ENCODE measurements at regions not wholly inside any gene's neighbourhood (a gene's known extent, or its start where the extent isn't known, plus 50 kb on each side); places are given as distances from the start of the nearest gene placed in this dataset.

DNA sequence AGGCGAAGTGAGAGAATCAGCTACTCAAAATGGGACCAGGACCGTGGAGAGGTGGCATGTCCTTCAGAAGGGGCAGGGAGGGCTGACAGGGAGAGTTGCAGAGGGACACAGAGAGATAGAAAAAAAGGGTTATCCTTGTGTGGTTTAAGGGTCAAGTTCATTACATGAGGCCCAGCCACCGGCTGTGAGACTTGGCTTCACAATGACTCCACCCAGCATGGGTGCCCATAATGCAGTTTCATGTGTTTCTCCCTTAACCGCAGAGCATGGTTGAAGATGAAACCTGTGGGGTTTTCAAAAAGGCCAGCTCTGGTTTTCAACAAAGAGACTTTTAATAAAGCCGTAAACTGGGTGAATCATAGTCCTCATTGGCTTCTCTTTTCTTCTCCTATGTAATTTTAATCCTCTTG is 164.6 kb downstream of the KLF5 start:
- TF ChIP-seq SNAI2 (CRISPR knock-in tag; IDR thresholded peaks at IDR 0.05) (no peak), POU6F1 (CRISPR knock-in tag; IDR thresholded peaks at IDR 0.05; ENCODE audit: borderline replicate concordance, low read depth) (no peak), GLIS3 (CRISPR knock-in tag; IDR thresholded peaks at IDR 0.05) (no peak), ZNF8 (CRISPR knock-in tag; IDR thresholded peaks at IDR 0.05) (no peak)
- no peak for ATAC-seq

DNA sequence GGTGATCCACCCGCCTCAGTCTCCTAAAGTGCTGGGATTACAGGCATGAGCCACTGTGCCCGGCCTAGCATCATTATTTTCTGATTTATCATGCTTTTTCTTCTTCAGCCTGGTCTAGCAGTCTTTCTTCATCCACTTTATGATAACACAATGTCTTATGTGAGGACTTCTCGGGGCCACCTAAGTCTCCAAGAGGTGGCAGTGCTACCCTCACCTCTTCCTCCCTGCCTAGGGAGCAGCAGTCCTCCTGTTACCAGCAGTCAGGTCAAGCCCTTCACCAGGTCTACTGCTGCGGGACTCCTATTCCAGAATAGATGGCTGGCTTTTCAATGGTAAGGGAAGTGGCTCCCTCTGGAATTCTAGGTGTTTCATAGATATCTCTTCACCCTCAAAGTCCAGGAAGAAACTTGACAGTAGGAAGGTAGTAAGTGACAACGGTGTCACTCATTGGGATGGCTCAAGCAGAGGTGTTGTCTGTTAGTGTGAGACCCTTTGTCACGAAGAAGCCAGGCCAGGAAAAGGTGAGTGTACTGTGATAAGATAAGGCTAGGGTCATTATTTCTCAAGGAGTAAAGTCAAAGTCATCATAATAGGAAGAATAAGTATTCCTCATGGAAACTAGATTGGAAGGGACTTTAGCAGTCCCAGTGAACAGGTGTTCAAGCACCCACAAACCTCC is 164.0 kb downstream of the KLF5 start:
- ATAC-seq: no peak
- TF ChIP-seq OSR1 (CRISPR knock-in tag; IDR thresholded peaks at IDR 0.05) (no peak), ZNF565 (CRISPR knock-in tag; conservative IDR thresholded peaks at IDR 0.05; ENCODE audit: low read depth) (no peak), RARB (CRISPR knock-in tag; IDR thresholded peaks at IDR 0.05) (no peak), CREB5 (CRISPR knock-in tag; IDR thresholded peaks at IDR 0.05; ENCODE audit: low read depth) (no peak), ZNF70 (CRISPR knock-in tag; IDR thresholded peaks at IDR 0.05) (no peak), GLIS3 (CRISPR knock-in tag; IDR thresholded peaks at IDR 0.05) (no peak), BACH2 (CRISPR knock-in tag; IDR thresholded peaks at IDR 0.05; ENCODE audit: borderline replicate concordance) (no peak), ZC3H10 (CRISPR knock-in tag; IDR thresholded peaks at IDR 0.05) (no peak), POU6F1 (CRISPR knock-in tag; IDR thresholded peaks at IDR 0.05; ENCODE audit: borderline replicate concordance, low read depth) (no peak), CSDC2 (CRISPR knock-in tag; IDR thresholded peaks at IDR 0.05) (no peak), TCF4 (CRISPR knock-in tag; IDR thresholded peaks at IDR 0.05; ENCODE audit: borderline replicate concordance) (no peak), CSRNP3 (CRISPR knock-in tag; IDR thresholded peaks at IDR 0.05) (no peak), ZNF8 (CRISPR knock-in tag; IDR thresholded peaks at IDR 0.05) (no peak), ZFP30 (CRISPR knock-in tag; IDR thresholded peaks at IDR 0.05) (no peak), TSHZ2 (CRISPR knock-in tag; IDR thresholded peaks at IDR 0.05) (no peak), TOX (CRISPR knock-in tag; IDR thresholded peaks at IDR 0.05; ENCODE audit: borderline replicate concordance) (no peak)
- TF ChIP-seq, protein P1, sequence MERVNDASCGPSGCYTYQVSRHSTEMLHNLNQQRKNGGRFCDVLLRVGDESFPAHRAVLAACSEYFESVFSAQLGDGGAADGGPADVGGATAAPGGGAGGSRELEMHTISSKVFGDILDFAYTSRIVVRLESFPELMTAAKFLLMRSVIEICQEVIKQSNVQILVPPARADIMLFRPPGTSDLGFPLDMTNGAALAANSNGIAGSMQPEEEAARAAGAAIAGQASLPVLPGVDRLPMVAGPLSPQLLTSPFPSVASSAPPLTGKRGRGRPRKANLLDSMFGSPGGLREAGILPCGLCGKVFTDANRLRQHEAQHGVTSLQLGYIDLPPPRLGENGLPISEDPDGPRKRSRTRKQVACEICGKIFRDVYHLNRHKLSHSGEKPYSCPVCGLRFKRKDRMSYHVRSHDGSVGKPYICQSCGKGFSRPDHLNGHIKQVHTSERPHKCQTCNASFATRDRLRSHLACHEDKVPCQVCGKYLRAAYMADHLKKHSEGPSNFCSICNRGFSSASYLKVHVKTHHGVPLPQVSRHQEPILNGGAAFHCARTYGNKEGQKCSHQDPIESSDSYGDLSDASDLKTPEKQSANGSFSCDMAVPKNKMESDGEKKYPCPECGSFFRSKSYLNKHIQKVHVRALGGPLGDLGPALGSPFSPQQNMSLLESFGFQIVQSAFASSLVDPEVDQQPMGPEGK (CRISPR knock-in tag; IDR thresholded peaks at IDR 0.05; ENCODE audit: borderline replicate concordance): no peak
